HG03066 (cell line): ENCODE measurements at regions not wholly inside any gene's neighbourhood (a gene's known extent, or its start where the extent isn't known, plus 50 kb on each side); places are given as distances from the start of the nearest gene placed in this dataset.
"Not testable (repeated sequence)": the region's sequence is repeated elsewhere in the genome, so short reads cannot be mapped to it uniquely, and the experiment has no call there.

Experiments used
- ATAC-seq: cut with Tn5 transposase; IDR thresholded peaks from one replicate; pipeline ENCODE4 v1.9.1; 2021; ENCODE audit warnings: low read depth; ENCODE audit not compliant: unreplicated experiment

GRCh38 chr13:33682646-33683045, 135.3 kb upstream of the RFC3 start:
- ATAC-seq = not testable (repeated sequence)

- no peak for ATAC-seq
Measured at GRCh38 chr13:33683376-33683775, 134.6 kb upstream of the RFC3 start.

GRCh38 chr13:33684874-33685273, 133.1 kb upstream of the RFC3 start:
- no peak for ATAC-seq

- ATAC-seq = no peak
Measured at GRCh38 chr13:33686772-33687480, 131.0 kb upstream of the RFC3 start.

- ATAC-seq = no peak
Measured at GRCh38 chr13:33690354-33690753, 127.6 kb upstream of the RFC3 start.

- no peak for ATAC-seq
Measured at GRCh38 chr13:33691980-33692379, 126.0 kb upstream of the RFC3 start.

- no peak for ATAC-seq
Measured at GRCh38 chr13:33692531-33692930, 125.4 kb upstream of the RFC3 start.

- no peak for ATAC-seq
Measured at GRCh38 chr13:33694546-33694945, 123.4 kb upstream of the RFC3 start.

GRCh38 chr13:33696530-33696929, 121.4 kb upstream of the RFC3 start:
- no peak for ATAC-seq

- no peak for ATAC-seq
Measured at GRCh38 chr13:33697926-33698325, 120.0 kb upstream of the RFC3 start.

GRCh38 chr13:33707449-33707848, 110.5 kb upstream of the RFC3 start:
- no peak for ATAC-seq

- no peak for ATAC-seq
Measured at GRCh38 chr13:33710924-33711323, 107.0 kb upstream of the RFC3 start.

- ATAC-seq = no peak
Measured at GRCh38 chr13:33711436-33711835, 106.5 kb upstream of the RFC3 start.

GRCh38 chr13:33717775-33718174, 100.2 kb upstream of the RFC3 start:
- ATAC-seq = no peak

GRCh38 chr13:33721724-33722123, 96.2 kb upstream of the RFC3 start:
- ATAC-seq = no peak

GRCh38 chr13:33722216-33722915, 95.6 kb upstream of the RFC3 start:
- peak; percentile 49 for ATAC-seq

GRCh38 chr13:33723365-33723764, 94.6 kb upstream of the RFC3 start:
- no peak for ATAC-seq

- ATAC-seq = peak; percentile 57
Measured at GRCh38 chr13:33723772-33724435, 94.0 kb upstream of the RFC3 start.

GRCh38 chr13:33725340-33725739, 92.6 kb upstream of the RFC3 start:
- no peak for ATAC-seq

GRCh38 chr13:33727297-33728083, 90.5 kb upstream of the RFC3 start:
- no peak for ATAC-seq
